H1 (cell line): ENCODE measurements at regions not wholly inside any gene's neighbourhood (a gene's known extent, or its start where the extent isn't known, plus 50 kb on each side); places are given as distances from the start of the nearest gene placed in this dataset.
"Not testable (repeated sequence)": the region's sequence is repeated elsewhere in the genome, so short reads cannot be mapped to it uniquely, and the experiment has no call there.

Experiments
- CTCF ChIA-PET: fragments of 300-600 bp; sonication (Branson Sonifier 250); formaldehyde crosslinking; loops from one replicate; lab custom pipeline; 2021; ENCODE audit not compliant: partially characterized antibody; lab: Charles Lee
- POLR2A ChIA-PET: fragments of 300-600 bp; sonication (Branson Sonifier 250); formaldehyde crosslinking; loops from one replicate; lab custom pipeline; 2021; ENCODE audit warnings: inconsistent platforms; ENCODE audit not compliant: partially characterized antibody; lab: Charles Lee
- DNase-seq, 2 experiments: peaks; one replicate each; pipeline versions ENCODE4 v3.0.0 to v3.0.0-alpha.2; 2010 to 2022; ENCODE audit warnings: low spot score in 2 of 2, low read depth in 1 of 2, mixed read lengths in 1 of 2
- FAIRE-seq: peaks from 2 replicates; lab custom pipeline; 2011; peaks lifted over from hg19 to GRCh38; lab: Jason Lieb, UNC
- H2AFZ ChIP-seq: 2 replicates; pipeline ENCODE4 v1.8.1; 2012; ENCODE audit warnings: low read length, inconsistent platforms
- H2AK5ac ChIP-seq: 2 replicates; pipeline ENCODE4 v1.6.1; 2013; ENCODE audit warnings: low read depth, low read length
- H2BK120ac ChIP-seq: replicated peaks from 2 replicates; pipeline ENCODE3; 2013; ENCODE audit warnings: low read depth, low read length, inconsistent platforms
- H2BK12ac ChIP-seq: 2 replicates; pipeline ENCODE4 v1.6.1; 2013; ENCODE audit warnings: low read depth, low read length
- H2BK15ac ChIP-seq: 2 replicates; pipeline ENCODE4 v1.6.1; 2013; ENCODE audit warnings: low read length
- H2BK20ac ChIP-seq: 2 replicates; pipeline ENCODE4 v1.6.1; 2013; ENCODE audit warnings: low read length
- H2BK5ac ChIP-seq: 2 replicates; pipeline ENCODE4 v1.6.1; 2013; ENCODE audit warnings: low read depth, low read length
- H3K14ac ChIP-seq: 2 replicates; pipeline ENCODE4 v1.6.1; 2013; ENCODE audit warnings: inconsistent platforms; ENCODE audit not compliant: insufficient read length
- H3K18ac ChIP-seq: 2 replicates; pipeline ENCODE4 v1.6.1; 2013; ENCODE audit warnings: low read length; ENCODE audit errors: extremely low read depth
- H3K23ac ChIP-seq: 2 replicates; pipeline ENCODE4 v1.6.1; 2013; ENCODE audit warnings: inconsistent platforms; ENCODE audit not compliant: insufficient read length
- H3K23me2 ChIP-seq: 2 replicates; pipeline ENCODE4 v1.6.1; 2013; ENCODE audit warnings: low read depth, low read length
- H3K27ac ChIP-seq: 2 replicates; pipeline ENCODE4 v1.6.1; 2011; ENCODE audit warnings: low read depth, low read length, inconsistent platforms
- H3K27me3 ChIP-seq, 4 experiments: replicated peaks in 1 of 4; 1 replicate in 1 of 4; 2 replicates in 3 of 4; pipeline versions ENCODE4 v1.6.1 to v1.8.1; 2011 to 2013; ENCODE audit warnings: low read length in 3 of 4, mild to moderate bottlenecking in 3 of 4, inconsistent platforms in 2 of 4, mixed read lengths in 2 of 4, moderate library complexity in 1 of 4; ENCODE audit not compliant: control insufficient read depth in 3 of 4, insufficient read depth in 3 of 4; ENCODE audit errors: extremely low read depth in 1 of 4
- H3K36me3 ChIP-seq, 4 experiments: 2 replicates each; pipeline versions ENCODE4 v1.6.1 to v1.8.1; 2011 to 2013; ENCODE audit warnings: mild to moderate bottlenecking in 4 of 4, low read length in 3 of 4, moderate library complexity in 2 of 4, control low read depth in 1 of 4, inconsistent platforms in 1 of 4; ENCODE audit not compliant: insufficient read depth in 4 of 4, control insufficient read depth in 2 of 4
- H3K4ac ChIP-seq: replicated peaks from 2 replicates; pipeline ENCODE3; 2013; ENCODE audit warnings: low read length, low read depth, mixed read lengths, inconsistent platforms; ENCODE audit not compliant: insufficient read length
- H3K4me1 ChIP-seq, 4 experiments: replicated peaks in 1 of 4; 1 replicate in 1 of 4; 2 replicates in 3 of 4; pipeline versions ENCODE4 v1.6.1 to v1.8.1; 2011 to 2013; ENCODE audit warnings: low read length in 3 of 4, inconsistent platforms in 2 of 4, mixed read lengths in 1 of 4; ENCODE audit not compliant: insufficient read depth in 4 of 4, control insufficient read depth in 3 of 4
- H3K4me2 ChIP-seq, 2 experiments: 2 replicates each; pipeline versions ENCODE4 v1.6.1 to v1.8.1; 2011 to 2013; ENCODE audit warnings: low read depth in 2 of 2, low read length in 2 of 2, control low read depth in 1 of 2, inconsistent platforms in 1 of 2, mild to moderate bottlenecking in 1 of 2; ENCODE audit not compliant: insufficient read depth in 1 of 2
- H3K4me3 ChIP-seq, 4 experiments: fragments of 200-600, 300-600 bp in 1 of 4; sonication (generic), shearing (Covaris generic), sonication (Bioruptor Twin) in 1 of 4; 2 replicates each; pipeline versions ENCODE4 v1.5.1 to v1.8.1; 2011 to 2016; ENCODE audit warnings: low read length in 4 of 4, low read depth in 3 of 4, control low read depth in 2 of 4, inconsistent platforms in 2 of 4, mild to moderate bottlenecking in 2 of 4, mixed read lengths in 1 of 4, moderate library complexity in 1 of 4; ENCODE audit not compliant: insufficient read depth in 2 of 4; ENCODE audit errors: extremely low read depth in 1 of 4
- H3K56ac ChIP-seq: replicated peaks from 2 replicates; pipeline ENCODE3; 2013; ENCODE audit warnings: low read depth, mild to moderate bottlenecking, mixed read lengths, low read length, inconsistent platforms; ENCODE audit not compliant: insufficient read length
- H3K79me1 ChIP-seq: 2 replicates; pipeline ENCODE4 v1.6.1; 2013; ENCODE audit warnings: low read depth, low read length, control low read depth
- H3K79me2 ChIP-seq, 2 experiments: 2 replicates each; pipeline versions ENCODE4 v1.6.1 to v1.8.1; 2012 to 2013; ENCODE audit warnings: low read length in 2 of 2, mild to moderate bottlenecking in 2 of 2, inconsistent platforms in 1 of 2; ENCODE audit not compliant: insufficient read depth in 2 of 2, control insufficient read depth in 1 of 2
- H3K9ac ChIP-seq, 4 experiments: replicated peaks in 1 of 4; 1 replicate in 1 of 4; 2 replicates in 3 of 4; pipeline versions ENCODE4 v1.6.1 to v1.8.1; 2011 to 2013; ENCODE audit warnings: low read depth in 3 of 4, low read length in 3 of 4, control low read depth in 2 of 4, mild to moderate bottlenecking in 2 of 4, moderate library complexity in 2 of 4, inconsistent platforms in 1 of 4; ENCODE audit errors: extremely low read depth in 1 of 4
- H3K9me3 ChIP-seq, 2 experiments: 2 replicates each; pipeline versions ENCODE4 v1.6.1 to v1.8.1; 2012 to 2013; ENCODE audit warnings: mild to moderate bottlenecking in 2 of 2, moderate library complexity in 2 of 2, control low read depth in 1 of 2, inconsistent platforms in 1 of 2, low read depth in 1 of 2, low read length in 1 of 2, mixed read lengths in 1 of 2; ENCODE audit not compliant: insufficient read depth in 2 of 2
- H4K20me1 ChIP-seq, 2 experiments: replicated peaks in 1 of 2; 2 replicates each; pipeline versions ENCODE3 to v1.8.1; 2011 to 2013; ENCODE audit warnings: inconsistent platforms in 2 of 2, low read length in 2 of 2, mild to moderate bottlenecking in 1 of 2; ENCODE audit not compliant: insufficient read depth in 2 of 2, control insufficient read depth in 1 of 2
- H4K5ac ChIP-seq: 2 replicates; pipeline ENCODE4 v1.6.1; 2013; ENCODE audit warnings: low read length, low read depth, mixed read lengths, inconsistent platforms; ENCODE audit not compliant: insufficient read length
- H4K8ac ChIP-seq: 2 replicates; pipeline ENCODE4 v1.8.0; 2013; ENCODE audit warnings: mild to moderate bottlenecking, moderate library complexity, low read length, inconsistent platforms; ENCODE audit not compliant: insufficient read depth; ENCODE audit errors: extremely low read depth
- H4K91ac ChIP-seq: replicated peaks from 2 replicates; pipeline ENCODE3; 2013; ENCODE audit warnings: low read length, mixed read lengths, inconsistent platforms; ENCODE audit not compliant: insufficient read length
- whole genome bisulfite sequencing, 2 experiments: shearing (Covaris generic) in 1 of 2; methylation state at CpG; one replicate each; pipeline versions ENCODE4 v1.1.6 to v1.1.7; 2013 to 2015; ENCODE audit warnings: low lambda C conversion rate in 2 of 2, mixed read lengths in 2 of 2, inconsistent platforms in 1 of 2, low coverage in 1 of 2, missing lambda C conversion rate in 1 of 2; ENCODE audit not compliant: insufficient replicate concordance in 2 of 2, insufficient coverage in 1 of 2, insufficient read length in 1 of 2; ENCODE audit errors: extremely low coverage in 1 of 2, missing lambda C conversion rate in 1 of 2; 5-methylcytosine and 5-hydroxymethylcytosine counted together

GRCh38 chr21:9883571-9884282 is 637.7 kb upstream of the TPTE start:
- H3K79me2 ChIP-seq, H2AFZ ChIP-seq, H3K79me1 ChIP-seq, H3K4me1 ChIP-seq, H4K20me1 ChIP-seq, H2BK15ac ChIP-seq, POLR2A ChIA-PET, H3K4me2 ChIP-seq, H3K56ac ChIP-seq, H3K23ac ChIP-seq, H2AK5ac ChIP-seq, H4K91ac ChIP-seq, H3K14ac ChIP-seq, FAIRE-seq, H3K36me3 ChIP-seq, H3K27ac ChIP-seq, H3K18ac ChIP-seq, H2BK20ac ChIP-seq, DNase-seq, H2BK12ac ChIP-seq, H4K5ac ChIP-seq, H3K23me2 ChIP-seq, H3K4me3 ChIP-seq, H4K8ac ChIP-seq, H3K4ac ChIP-seq, H2BK120ac ChIP-seq, H3K27me3 ChIP-seq, CTCF ChIA-PET, H2BK5ac ChIP-seq, H3K9ac ChIP-seq: not testable (repeated sequence)
- peaks cover 20 to 43% of the 10 kb centered on the region in 2 experiments for H3K9me3 ChIP-seq
- WGBS, 2 experiments: 77% methylated on average over 2 of the region's 2 CpGs; no CpG with 5 or more reads in 1 of the 2 experiments

GRCh38 chr21:9888500-9888899 is 632.9 kb upstream of the TPTE start:
- H3K14ac ChIP-seq, H3K27ac ChIP-seq, H2BK5ac ChIP-seq, H4K8ac ChIP-seq, H3K9ac ChIP-seq, H4K20me1 ChIP-seq, H4K91ac ChIP-seq, H3K23me2 ChIP-seq, H3K56ac ChIP-seq, H2BK120ac ChIP-seq, H3K4ac ChIP-seq, H3K23ac ChIP-seq, POLR2A ChIA-PET, H2BK20ac ChIP-seq, FAIRE-seq, H2BK12ac ChIP-seq, H3K18ac ChIP-seq, CTCF ChIA-PET, H3K4me3 ChIP-seq, H2AFZ ChIP-seq, H3K79me2 ChIP-seq, H3K4me2 ChIP-seq, H4K5ac ChIP-seq, H2AK5ac ChIP-seq, H3K4me1 ChIP-seq, H2BK15ac ChIP-seq, H3K79me1 ChIP-seq, DNase-seq, H3K36me3 ChIP-seq, H3K27me3 ChIP-seq: not testable (repeated sequence)
- peaks cover 20 to 27% of the 10 kb centered on the region in 2 experiments for H3K9me3 ChIP-seq
- 73% methylated on average over 6 of the region's 6 CpGs; no CpG with 5 or more reads in 1 of the 2 experiments for WGBS, 2 experiments
